ENCODE measurements at regions not wholly inside any gene's neighbourhood (a gene's known extent, or its start where the extent isn't known, plus 50 kb on each side); places are given as distances from the start of the nearest gene placed in this dataset.
"Not testable (repeated sequence)": the region's sequence is repeated elsewhere in the genome, so short reads cannot be mapped to it uniquely, and the experiment has no call there.

- no peak for DNase-seq (ENCODE audit: low spot score)
Measured at GRCh38 chr12:20044351-20044750, 324.0 kb upstream of the PDE3A start.

GRCh38 chr12:20044846-20045245 lies 323.5 kb upstream of the PDE3A start:
- DNase-seq (ENCODE audit: low spot score) = no peak

- no peak for DNase-seq (ENCODE audit: low spot score)
Measured at GRCh38 chr12:20047901-20048300, 320.4 kb upstream of the PDE3A start.

GRCh38 chr12:20050221-20050620 lies 318.1 kb upstream of the PDE3A start:
- DNase-seq (ENCODE audit: low spot score) = no peak

GRCh38 chr12:20053782-20054181 lies 314.6 kb upstream of the PDE3A start:
- DNase-seq (ENCODE audit: low spot score) = no peak

- DNase-seq (ENCODE audit: low spot score) = no peak
Measured at GRCh38 chr12:20055856-20056255, 312.5 kb upstream of the PDE3A start.

- no peak for DNase-seq (ENCODE audit: low spot score)
Measured at GRCh38 chr12:20057398-20057797, 310.9 kb upstream of the PDE3A start.

- DNase-seq (ENCODE audit: low spot score) = no peak
Measured at GRCh38 chr12:20063116-20063515, 305.2 kb upstream of the PDE3A start.

- DNase-seq (ENCODE audit: low spot score) = no peak
Measured at GRCh38 chr12:20077618-20078017, 290.7 kb upstream of the PDE3A start.

GRCh38 chr12:20089077-20089476 lies 279.3 kb upstream of the PDE3A start:
- no peak for DNase-seq (ENCODE audit: low spot score)

- DNase-seq (ENCODE audit: low spot score) = not testable (repeated sequence)
Measured at GRCh38 chr12:20093190-20093810, 275.0 kb upstream of the PDE3A start.

GRCh38 chr12:20096430-20096829 lies 271.9 kb upstream of the PDE3A start:
- DNase-seq (ENCODE audit: low spot score) = no peak

- no peak for DNase-seq (ENCODE audit: low spot score)
Measured at GRCh38 chr12:20097626-20098025, 270.7 kb upstream of the PDE3A start.

GRCh38 chr12:20099395-20100183 lies 268.7 kb upstream of the PDE3A start:
- DNase-seq (ENCODE audit: low spot score) = no peak

GRCh38 chr12:20101046-20101445 lies 267.3 kb upstream of the PDE3A start:
- no peak for DNase-seq (ENCODE audit: low spot score)

- no peak for DNase-seq (ENCODE audit: low spot score)
Measured at GRCh38 chr12:20105943-20106342, 262.4 kb upstream of the PDE3A start.

GRCh38 chr12:20109676-20110075 lies 258.7 kb upstream of the PDE3A start:
- no peak for DNase-seq (ENCODE audit: low spot score)

- not testable (repeated sequence) for DNase-seq (ENCODE audit: low spot score)
Measured at GRCh38 chr12:20115371-20115770, 253.0 kb upstream of the PDE3A start.

GRCh38 chr12:20119596-20120402 lies 248.5 kb upstream of the PDE3A start:
- no peak for DNase-seq (ENCODE audit: low spot score)

GRCh38 chr12:20120403-20120725 lies 248.0 kb upstream of the PDE3A start:
- DNase-seq (ENCODE audit: low spot score) = no peak

GRCh38 chr12:20122274-20122673 lies 246.1 kb upstream of the PDE3A start:
- DNase-seq (ENCODE audit: low spot score) = no peak

GRCh38 chr12:20123465-20123864 lies 244.9 kb upstream of the PDE3A start:
- no peak for DNase-seq (ENCODE audit: low spot score)

GRCh38 chr12:20125276-20125798 lies 243.0 kb upstream of the PDE3A start:
- DNase-seq (ENCODE audit: low spot score) = no peak

Data from D341Med (cell line).